Panc1 (cell line): ENCODE measurements at regions not wholly inside any gene's neighbourhood (a gene's known extent, or its start where the extent isn't known, plus 50 kb on each side); places are given as distances from the start of the nearest gene placed in this dataset.

ENCODE experiments used
- POLR2AphosphoS5 ChIP-seq: IDR thresholded peaks from 2 replicates; pipeline ENCODE4 v1.6.1; 2012; ENCODE audit warnings: mild to moderate bottlenecking, low read depth, low read length, moderate library complexity
- TF ChIP-seq, protein P1 (sequence below): fragments of 450-650 bp; IDR thresholded peaks from 2 replicates; pipeline ENCODE4 v1.5.1; 2017; ENCODE audit warnings: mild to moderate bottlenecking

- no peak for TF ChIP-seq POLR2AphosphoS5
- TF ChIP-seq, protein P1, sequence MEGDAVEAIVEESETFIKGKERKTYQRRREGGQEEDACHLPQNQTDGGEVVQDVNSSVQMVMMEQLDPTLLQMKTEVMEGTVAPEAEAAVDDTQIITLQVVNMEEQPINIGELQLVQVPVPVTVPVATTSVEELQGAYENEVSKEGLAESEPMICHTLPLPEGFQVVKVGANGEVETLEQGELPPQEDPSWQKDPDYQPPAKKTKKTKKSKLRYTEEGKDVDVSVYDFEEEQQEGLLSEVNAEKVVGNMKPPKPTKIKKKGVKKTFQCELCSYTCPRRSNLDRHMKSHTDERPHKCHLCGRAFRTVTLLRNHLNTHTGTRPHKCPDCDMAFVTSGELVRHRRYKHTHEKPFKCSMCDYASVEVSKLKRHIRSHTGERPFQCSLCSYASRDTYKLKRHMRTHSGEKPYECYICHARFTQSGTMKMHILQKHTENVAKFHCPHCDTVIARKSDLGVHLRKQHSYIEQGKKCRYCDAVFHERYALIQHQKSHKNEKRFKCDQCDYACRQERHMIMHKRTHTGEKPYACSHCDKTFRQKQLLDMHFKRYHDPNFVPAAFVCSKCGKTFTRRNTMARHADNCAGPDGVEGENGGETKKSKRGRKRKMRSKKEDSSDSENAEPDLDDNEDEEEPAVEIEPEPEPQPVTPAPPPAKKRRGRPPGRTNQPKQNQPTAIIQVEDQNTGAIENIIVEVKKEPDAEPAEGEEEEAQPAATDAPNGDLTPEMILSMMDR: no peak
These were observed 174.7 kb downstream of the SHOX2 start for GRCh38 chr3:157931517-157931916.
